AG10803 (cell line): ENCODE measurements at regions not wholly inside any gene's neighbourhood (a gene's known extent, or its start where the extent isn't known, plus 50 kb on each side); places are given as distances from the start of the nearest gene placed in this dataset.

ENCODE experiments used
- DNase-seq: peaks from one replicate; pipeline ENCODE4 v3.0.0; 2010; ENCODE audit warnings: low read depth
- H3K4me3 ChIP-seq: 2 replicates; pipeline ENCODE4 v1.5.1; 2011; ENCODE audit warnings: mild to moderate bottlenecking, low read length, control low read depth
- TF ChIP-seq, protein P1 (sequence below): conservative IDR thresholded peaks from 2 replicates; pipeline ENCODE4 v1.5.1; 2011; ENCODE audit warnings: mild to moderate bottlenecking, low read length, control low read depth, inconsistent platforms

DNA sequence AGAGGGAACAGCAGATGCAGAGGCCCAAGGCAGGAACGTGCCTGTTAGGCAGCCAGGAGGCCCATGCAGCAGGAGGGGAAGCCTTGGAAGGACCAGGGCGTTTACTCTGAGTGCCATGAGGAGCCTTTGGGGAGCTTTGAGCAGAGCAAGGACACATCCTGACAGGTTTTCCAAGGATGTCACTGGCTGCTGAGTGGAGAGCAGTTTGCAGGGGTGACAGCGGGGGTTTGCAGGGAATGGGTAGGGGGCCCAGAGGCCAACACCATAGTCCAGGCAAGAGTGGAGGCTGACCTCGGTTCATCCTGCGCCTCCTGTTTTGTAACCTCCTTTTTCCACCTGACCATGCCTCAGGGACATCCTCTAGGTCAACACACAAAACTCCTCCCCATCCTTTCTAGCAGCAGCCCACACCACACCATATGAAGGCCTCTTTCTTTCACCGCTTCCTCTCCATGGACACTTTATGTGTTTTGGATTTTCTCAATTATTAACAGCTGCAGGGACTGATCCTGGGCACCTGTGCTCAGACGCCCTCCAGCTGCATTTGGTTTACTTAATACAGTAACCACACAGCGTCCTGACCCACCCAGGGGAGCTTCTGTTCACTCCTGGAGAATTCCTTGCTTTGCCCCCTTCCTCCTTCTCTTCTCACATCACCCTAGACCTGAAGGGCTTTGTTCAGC is 528.5 kb downstream of the MATN1 start:
- no peak for DNase-seq
- TF ChIP-seq, protein P1, sequence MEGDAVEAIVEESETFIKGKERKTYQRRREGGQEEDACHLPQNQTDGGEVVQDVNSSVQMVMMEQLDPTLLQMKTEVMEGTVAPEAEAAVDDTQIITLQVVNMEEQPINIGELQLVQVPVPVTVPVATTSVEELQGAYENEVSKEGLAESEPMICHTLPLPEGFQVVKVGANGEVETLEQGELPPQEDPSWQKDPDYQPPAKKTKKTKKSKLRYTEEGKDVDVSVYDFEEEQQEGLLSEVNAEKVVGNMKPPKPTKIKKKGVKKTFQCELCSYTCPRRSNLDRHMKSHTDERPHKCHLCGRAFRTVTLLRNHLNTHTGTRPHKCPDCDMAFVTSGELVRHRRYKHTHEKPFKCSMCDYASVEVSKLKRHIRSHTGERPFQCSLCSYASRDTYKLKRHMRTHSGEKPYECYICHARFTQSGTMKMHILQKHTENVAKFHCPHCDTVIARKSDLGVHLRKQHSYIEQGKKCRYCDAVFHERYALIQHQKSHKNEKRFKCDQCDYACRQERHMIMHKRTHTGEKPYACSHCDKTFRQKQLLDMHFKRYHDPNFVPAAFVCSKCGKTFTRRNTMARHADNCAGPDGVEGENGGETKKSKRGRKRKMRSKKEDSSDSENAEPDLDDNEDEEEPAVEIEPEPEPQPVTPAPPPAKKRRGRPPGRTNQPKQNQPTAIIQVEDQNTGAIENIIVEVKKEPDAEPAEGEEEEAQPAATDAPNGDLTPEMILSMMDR = no peak
- H3K4me3 ChIP-seq = no peak overlapping the region

DNA sequence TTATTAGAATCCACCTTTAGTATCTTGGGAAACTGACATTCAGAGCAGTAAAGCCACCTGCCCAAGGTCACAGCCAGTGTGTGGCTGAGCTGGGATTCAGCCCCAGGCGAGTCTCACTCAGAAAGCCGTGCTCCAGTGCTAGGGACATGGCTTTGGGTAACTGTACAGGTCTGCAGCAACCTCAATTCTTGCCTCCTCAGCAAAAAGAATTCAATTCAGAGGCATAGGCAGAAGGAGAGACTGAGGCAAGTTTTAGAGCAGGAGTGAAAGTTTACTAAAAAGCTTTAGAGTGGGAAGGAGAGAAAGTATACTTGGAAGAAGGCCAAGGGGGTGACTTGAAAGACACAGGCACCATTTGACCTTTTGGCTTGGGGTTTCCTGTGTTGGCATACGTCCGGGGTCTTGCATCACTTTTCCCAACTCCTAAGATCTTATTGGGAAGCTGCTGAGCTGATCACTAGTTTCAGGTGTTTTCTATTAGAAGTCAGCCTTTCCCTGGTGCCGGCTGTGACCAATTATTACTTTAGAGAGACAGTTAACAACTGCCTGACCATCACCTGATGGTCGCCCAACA is 529.3 kb downstream of the MATN1 start:
- no peak overlapping the region for H3K4me3 ChIP-seq
- TF ChIP-seq, protein P1 = no peak
- no peak for DNase-seq

DNA sequence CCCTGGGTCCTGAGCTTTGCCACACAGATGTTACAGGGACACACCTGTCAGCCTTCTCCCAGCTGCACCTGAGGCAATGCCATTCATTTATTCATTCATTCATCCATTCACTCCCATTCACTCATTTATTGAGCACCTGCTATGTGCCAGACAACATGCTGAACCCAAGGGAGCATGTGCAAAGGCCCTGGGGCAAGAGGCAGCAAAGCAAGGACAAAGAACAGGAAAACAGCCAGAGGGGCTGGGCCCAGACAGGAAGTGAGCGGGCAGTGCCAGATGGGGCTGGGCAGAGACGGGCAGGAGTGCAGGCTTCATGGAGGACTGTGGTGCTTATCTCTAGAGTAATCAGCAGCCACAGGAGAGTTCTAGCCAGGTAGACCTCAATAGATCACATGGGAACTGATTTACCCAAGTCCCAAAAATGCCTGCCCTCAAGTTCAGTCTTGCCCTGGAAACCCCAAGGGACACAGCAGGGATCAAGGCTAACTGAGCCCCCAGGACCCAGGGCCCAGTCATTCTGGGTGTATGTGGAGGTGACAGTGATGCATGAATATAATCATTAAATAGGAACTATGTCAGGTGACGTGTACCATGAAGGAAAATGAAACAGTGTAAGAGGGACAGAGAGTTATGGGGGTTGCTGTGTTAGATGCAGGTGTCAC is 530.3 kb downstream of the MATN1 start:
- H3K4me3 ChIP-seq = no peak overlapping the region
- TF ChIP-seq, protein P1 = no peak
- DNase-seq = no peak

DNA sequence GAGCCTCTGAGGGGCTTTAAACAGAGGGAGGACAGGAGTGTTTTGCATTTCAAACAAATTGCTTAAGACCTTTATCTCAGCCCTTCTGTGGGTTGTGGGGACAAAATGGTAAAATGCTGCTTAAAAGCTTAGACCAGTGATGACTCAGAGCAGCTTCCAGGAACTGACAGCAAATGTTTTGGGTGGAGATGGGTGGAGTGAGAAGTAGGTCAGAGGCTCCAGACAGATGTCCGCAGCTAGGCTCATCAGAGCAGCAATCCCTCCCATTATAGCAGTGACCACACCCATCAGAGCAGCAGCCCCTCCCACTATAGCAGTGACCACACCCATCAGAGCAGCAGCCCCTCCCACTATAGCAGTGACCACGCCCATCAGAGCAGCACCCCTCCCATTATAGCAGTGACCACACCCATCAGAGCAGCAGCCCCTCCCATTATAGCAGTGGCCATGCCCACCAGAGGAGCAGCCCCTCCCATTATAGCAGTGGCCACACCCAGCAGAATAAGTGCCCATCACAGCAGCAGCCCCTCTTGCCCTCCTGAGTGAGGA is 532.2 kb downstream of the MATN1 start:
- TF ChIP-seq, protein P1 = no peak
- H3K4me3 ChIP-seq = no peak overlapping the region
- DNase-seq = peak; percentile 88

DNA sequence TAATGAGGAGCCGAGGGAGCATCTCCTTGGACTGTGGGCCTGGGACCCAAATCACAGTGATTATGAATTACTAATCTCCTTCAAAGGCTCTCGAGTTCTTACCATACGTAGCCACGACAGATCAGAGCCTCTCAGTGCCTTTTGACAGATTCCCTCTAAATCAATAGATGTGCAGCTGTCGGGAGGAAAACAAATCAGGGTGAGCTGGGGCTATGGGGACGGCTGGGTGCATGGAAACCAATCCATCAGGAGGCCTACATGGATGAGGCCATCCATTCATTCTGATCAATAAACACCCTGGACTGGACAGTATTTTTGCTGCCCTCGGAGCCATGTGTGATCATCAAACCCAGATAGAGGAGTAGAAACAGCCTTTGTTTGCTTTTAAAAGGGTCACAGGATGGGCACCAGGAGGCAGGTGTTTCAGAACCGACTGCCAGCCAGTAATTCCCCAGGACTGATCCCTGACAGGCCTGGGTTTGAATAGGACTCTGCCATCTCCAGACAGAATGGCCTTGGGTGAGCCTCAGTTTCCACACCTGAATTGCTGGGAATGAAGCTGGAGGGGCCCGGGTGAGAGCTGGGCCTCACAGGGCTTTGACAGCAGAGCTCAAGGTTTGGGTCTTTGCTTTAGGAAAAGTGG is 532.8 kb downstream of the MATN1 start:
- TF ChIP-seq, protein P1 = no peak
- DNase-seq = no peak
- no peak overlapping the region for H3K4me3 ChIP-seq

DNA sequence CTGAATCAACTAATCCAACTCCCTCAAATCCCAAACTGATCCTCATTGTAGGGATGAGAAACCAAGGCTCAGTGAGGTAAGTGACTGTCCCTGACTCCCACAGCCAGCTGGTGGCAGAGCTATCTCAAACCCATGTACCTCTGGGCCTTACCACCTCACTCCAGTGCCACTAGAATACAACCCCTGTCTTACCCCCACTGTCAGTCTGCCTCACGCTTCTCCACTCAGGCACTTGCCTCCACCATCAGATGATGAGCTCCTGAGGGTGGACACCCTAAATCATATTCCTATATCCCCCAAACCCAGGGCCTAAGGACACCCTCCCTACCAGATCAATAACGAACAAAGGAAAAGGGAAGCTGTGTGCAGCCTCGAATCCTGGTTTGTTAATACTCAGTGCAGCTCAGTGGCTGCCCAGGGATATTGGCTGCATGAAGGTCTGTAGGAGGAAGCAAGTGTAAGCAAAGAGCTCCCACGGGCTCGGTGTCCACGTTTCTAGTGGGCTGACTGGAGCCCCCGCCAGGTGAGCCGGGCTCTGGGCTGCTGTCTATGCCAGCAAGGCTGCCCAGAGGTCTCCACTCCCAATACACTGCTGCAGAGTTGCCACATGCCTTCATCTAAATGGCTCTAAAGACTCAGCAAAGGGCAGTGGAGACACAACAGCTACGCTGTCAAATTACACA is 533.4 kb downstream of the MATN1 start:
- no peak overlapping the region for H3K4me3 ChIP-seq
- no peak for DNase-seq
- TF ChIP-seq, protein P1 = no peak
